Motor neuron (in vitro differentiated cells): ENCODE measurements at regions not wholly inside any gene's neighbourhood (a gene's known extent, or its start where the extent isn't known, plus 50 kb on each side); places are given as distances from the start of the nearest gene placed in this dataset.

Experiments
- ATAC-seq, 8 experiments: fragments of 200-7000 bp; cut with Tn5 transposase; replicated peaks in 6 of 8; 2 replicates each; pipeline ENCODE4 v1.8.0; 2021; ENCODE audit warnings: mild to moderate bottlenecking in 8 of 8, moderate library complexity in 8 of 8
- H3K27ac ChIP-seq, 2 donors: fragments of 250-450 bp; sonication (Bioruptor Pico); 2 replicates each; pipeline ENCODE4 v1.9.0; 2021; ENCODE audit warnings: antibody characterized with exemption in 2 of 2, mild to moderate bottlenecking in 2 of 2, moderate library complexity in 1 of 2
- H3K4me1 ChIP-seq, 2 donors: fragments of 250-450 bp; sonication (Bioruptor Pico); replicated peaks in 1 of 2; 2 replicates each; pipeline ENCODE4 v1.6.1; 2021; ENCODE audit warnings: antibody characterized with exemption in 2 of 2, mild to moderate bottlenecking in 2 of 2, moderate library complexity in 1 of 2
- H3K4me3 ChIP-seq, 5 donors: fragments of 250-450 bp; sonication (Bioruptor Pico); 2 replicates each; pipeline ENCODE4 v1.9.0; 2021; ENCODE audit warnings: antibody characterized with exemption in 5 of 5, mild to moderate bottlenecking in 5 of 5, moderate library complexity in 4 of 5
- WGBS, 10 experiments: fragments of 450-650 bp; shearing (Covaris generic); methylation state at CpG; one replicate each; pipeline ENCODE4 v1.0.0; 2022; 5-methylcytosine and 5-hydroxymethylcytosine counted together
- in situ Hi-C, 9 experiments: fragments of 400-800 bp; cut with MboI; loops; one replicate each; pipeline ENCODE4 v1.15.0; 2021; ENCODE audit warnings: low sequenced_read_pairs in 9 of 9, low pct_unique_long_range_greater_than_20kb in 2 of 9; ENCODE audit not compliant: unreplicated experiment in 9 of 9

DNA sequence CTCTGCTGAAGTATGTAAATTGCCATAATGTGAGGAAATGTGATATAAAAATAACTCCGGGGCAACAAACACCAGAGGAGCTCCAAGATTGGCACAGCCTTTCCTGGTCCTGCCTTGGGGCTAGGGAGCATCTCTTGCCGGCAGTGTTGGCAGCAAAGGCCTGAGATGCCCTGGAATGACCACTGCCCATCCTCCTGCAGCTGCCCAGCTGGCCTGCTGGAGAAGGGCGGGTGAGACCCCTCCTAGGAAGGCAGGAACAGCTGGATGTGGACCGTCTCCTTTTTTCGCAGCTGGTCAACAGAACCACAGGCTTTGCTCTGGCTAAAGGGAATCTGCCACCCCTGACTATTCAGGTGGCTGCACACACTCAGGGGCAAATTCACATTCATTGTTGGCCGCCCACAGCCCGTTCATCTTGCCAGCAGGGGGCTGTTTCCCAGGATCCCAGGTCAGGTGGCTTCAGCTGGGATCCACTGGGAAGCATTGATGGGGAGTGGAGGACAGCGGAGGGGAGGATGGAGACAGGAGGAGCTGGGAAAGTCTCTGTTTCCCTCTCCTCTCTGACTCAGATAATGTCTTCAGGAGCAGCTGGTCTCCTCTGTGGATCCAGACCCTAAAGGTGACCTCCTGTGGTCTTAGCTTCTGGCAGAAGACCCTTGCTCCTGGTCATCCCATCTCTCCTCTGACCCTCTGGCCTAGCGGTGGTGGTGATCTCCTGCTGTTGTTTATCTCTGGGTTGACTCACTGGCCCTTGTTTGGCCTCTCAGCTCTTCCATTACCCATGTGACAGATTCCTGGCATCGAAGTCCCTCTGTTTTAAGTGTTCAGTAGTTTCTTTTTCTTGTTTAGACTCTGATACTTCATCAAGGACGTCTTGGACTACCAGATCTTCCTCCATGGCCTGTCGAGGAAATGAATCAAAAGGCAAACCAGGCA is 336.7 kb downstream of the DHX35 start:
- WGBS, 10 experiments, result 17 to 100% (median 56%) methylated on average over 1 to 11 of the region's 12 CpGs; no CpG with 5 or more reads in 1 of the 10 experiments
- Histone ChIP-seq H3K27ac (no peak overlapping the region), H3K4me1 (peaks cover 0 to 3% of the 10 kb centered on the region in 2 donors), H3K4me3 (no peak overlapping the region)
- ATAC-seq, result peak in 2 of 8 experiments; percentile 41 to 62
- in situ Hi-C loops, result loop anchor here in 1 of 9 experiments (25.0 kb wide), 1 partner anchor 563 kb away; no protein-coding TSS in a partner anchor

DNA sequence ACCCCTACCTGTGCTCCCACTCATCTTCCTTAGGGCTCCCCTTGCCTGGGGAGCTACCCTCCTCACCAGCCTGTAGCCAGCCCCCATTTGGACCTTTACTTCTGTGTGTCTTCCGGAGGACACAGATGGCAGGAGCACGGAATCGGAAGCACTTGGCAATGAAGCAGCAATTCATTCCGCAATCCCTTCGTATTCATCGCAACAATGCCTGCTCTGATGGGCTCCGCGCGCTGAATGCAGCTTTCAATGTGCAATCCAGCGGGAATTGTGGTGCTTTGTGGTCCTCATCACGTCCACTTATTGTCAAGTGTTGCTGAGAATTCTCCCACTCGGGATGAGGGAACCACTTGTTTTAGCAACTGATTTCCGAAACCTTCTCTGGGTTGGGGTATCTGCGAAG is 336.0 kb downstream of the DHX35 start:
- H3K4me3 ChIP-seq, result no peak overlapping the region
- in situ Hi-C loops, result loop anchor here in 1 of 9 experiments (25.0 kb wide), 1 partner anchor 564 kb away; no protein-coding TSS in a partner anchor
- no peak for ATAC-seq
- peaks cover 0 to 3% of the 10 kb centered on the region in 2 donors for H3K4me1 ChIP-seq
- H3K27ac ChIP-seq, result no peak overlapping the region
- 20 to 87% (median 65%) methylated on average over 1 to 13 of the region's 14 CpGs; no CpG with 5 or more reads in 1 of the 10 experiments for WGBS, 10 experiments

DNA sequence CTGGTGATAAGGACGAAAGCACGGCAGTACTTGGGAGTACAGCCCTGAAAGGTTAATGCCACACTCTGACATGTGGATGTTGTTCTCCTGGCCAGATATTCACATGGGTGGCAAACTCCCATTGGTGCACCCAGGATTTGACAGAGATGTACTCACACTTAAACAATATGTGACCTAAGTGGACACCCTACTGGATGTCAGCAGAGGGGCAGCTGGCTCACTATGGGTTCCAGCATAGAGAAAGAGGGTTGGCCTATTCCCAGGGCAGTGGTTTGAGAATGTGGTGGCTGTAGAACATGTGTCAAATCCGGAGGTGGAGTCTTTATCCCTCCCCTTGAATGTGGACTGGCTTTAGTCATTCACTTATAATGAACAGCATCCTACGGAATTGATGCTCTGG is 333.2 kb downstream of the DHX35 start:
- H3K4me1 ChIP-seq, result peaks cover 2 to 8% of the 10 kb centered on the region in 2 donors
- in situ Hi-C loops, result loop anchor here in 1 of 9 experiments (25.0 kb wide), 1 partner anchor 567 kb away; no protein-coding TSS in a partner anchor
- ATAC-seq, result no peak
- no peak overlapping the region for H3K27ac ChIP-seq
- WGBS, 10 experiments, result 38 to 85% (median 58%) methylated on average over 1 to 3 of the region's 4 CpGs; no CpG with 5 or more reads in 4 of the 10 experiments
- H3K4me3 ChIP-seq, result no peak overlapping the region

DNA sequence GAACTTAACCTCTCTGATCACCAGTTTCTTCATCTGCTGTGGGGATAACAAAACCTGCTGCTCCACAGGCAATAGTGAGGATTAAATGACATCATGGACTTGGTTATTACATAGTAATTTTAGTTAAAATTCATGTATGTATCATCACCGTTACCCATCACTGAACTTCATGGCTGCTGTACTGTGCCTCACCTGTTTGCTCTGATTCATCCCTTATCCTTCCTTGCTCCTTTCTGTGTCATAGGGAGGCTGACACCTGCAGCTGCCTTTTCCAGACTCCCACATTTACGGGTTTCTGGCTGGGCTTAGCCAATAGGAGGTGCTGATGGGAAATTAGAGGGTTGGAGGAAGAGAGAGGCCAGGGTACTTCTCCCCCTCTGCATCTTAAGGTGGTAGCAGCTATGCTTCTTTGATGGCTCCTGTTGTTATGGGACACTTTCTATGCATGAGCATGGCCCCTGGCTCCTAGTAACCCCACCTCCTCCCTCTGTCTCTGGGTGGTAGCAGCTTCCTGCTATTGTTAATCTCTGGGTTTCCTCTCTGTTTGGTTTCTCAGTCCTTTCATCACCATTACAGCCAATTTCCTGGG is 332.1 kb downstream of the DHX35 start:
- no peak overlapping the region for H3K4me3 ChIP-seq
- H3K27ac ChIP-seq, result no peak overlapping the region
- no peak for ATAC-seq
- H3K4me1 ChIP-seq, result peaks cover 2 to 8% of the 10 kb centered on the region in 2 donors
- in situ Hi-C loops, result loop anchor here in 1 of 9 experiments (25.0 kb wide), 1 partner anchor 568 kb away; no protein-coding TSS in a partner anchor
- WGBS, 10 experiments, result 40 to 100% (median 80%) methylated on average over 1 to 2 of the region's 2 CpGs; no CpG with 5 or more reads in 1 of the 10 experiments

DNA sequence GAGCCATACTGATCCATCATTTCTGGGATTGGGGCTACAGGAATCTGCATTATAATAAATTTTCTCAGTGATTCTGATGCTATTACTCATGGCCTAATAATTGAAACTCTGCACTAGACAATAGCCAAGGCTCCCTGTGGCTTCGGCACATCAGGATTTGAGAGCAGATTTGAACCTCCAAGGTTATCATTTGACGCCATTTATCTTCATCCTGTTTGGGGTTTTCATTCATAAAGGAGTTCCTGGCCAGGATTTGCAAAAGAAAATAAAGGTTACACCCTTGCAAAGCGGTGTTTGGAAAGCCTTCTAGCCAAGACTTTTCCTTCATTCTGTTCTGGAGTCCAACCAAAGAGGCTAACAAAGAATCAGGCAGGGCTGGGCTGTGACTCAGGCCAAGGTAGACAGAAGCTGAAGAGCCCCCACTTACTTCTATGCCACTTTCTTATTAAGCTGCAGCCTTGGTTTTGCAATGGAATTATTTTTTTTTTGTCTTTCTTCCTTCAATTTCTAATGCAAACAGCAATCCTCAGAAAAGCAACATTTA is 330.1 kb downstream of the DHX35 start:
- in situ Hi-C loops, result loop anchor here in 1 of 9 experiments (25.0 kb wide), 1 partner anchor 570 kb away; no protein-coding TSS in a partner anchor
- whole genome bisulfite sequencing, 10 experiments, result 0 to 100% (median 73%) methylated on average over 1 to 3 of the region's 3 CpGs; no CpG with 5 or more reads in 2 of the 10 experiments
- Histone ChIP-seq H3K4me1 (peaks cover 2 to 8% of the 10 kb centered on the region in 2 donors), H3K27ac (no peak overlapping the region), H3K4me3 (no peak overlapping the region)
- ATAC-seq, result peak in 1 of 8 experiments; percentile 34

DNA sequence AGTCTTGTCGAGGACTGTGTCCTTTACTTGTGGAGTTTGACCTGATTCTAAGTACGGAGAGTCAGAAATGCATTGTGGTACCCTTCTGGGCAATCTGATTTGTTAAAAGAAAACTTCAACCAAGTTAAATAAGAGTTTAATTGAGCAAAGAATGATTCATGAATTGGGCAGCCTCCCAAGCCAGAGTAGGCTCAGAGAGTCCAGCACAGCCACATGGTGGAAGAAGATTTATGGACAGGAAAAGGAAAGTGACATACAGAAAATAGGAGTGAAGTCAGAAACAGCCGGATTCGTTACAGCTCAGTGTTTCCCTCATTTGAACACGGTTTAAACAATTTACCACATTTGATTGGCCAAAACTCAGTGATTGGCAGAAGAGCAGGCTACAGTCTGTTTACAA is 329.2 kb downstream of the DHX35 start:
- 0 to 90% (median 74%) methylated on average over 1 to 5 of the region's 5 CpGs for WGBS, 10 experiments
- Histone ChIP-seq H3K27ac (no peak overlapping the region), H3K4me3 (no peak overlapping the region), H3K4me1 (peaks cover 2 to 8% of the 10 kb centered on the region in 2 donors)
- ATAC-seq, result peak in 3 of 8 experiments; percentile 8 to 36 (median 34)
- in situ Hi-C loops, result loop anchor here in 1 of 9 experiments (25.0 kb wide), 1 partner anchor 571 kb away; no protein-coding TSS in a partner anchor

DNA sequence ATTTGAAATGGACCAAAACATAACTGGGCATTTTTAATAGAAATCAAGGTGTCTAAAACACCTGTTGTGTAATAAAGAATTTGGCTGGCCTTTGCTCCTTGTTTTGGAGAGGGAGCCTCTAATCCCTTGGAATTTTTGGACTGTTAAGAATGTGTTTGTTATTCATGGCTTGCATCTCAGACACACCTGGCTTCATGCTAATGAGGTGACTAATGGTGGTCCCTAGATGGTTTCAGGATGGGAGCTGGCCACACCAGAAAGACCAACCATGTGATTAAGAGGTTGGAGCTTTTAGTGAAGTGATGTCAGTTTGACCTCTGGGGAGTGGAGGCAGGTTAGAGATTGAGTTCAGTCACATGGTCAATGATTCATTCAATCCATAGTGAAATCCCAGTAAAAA is 328.4 kb downstream of the DHX35 start:
- Histone ChIP-seq H3K27ac (no peak overlapping the region), H3K4me3 (no peak overlapping the region), H3K4me1 (peaks cover 2 to 8% of the 10 kb centered on the region in 2 donors)
- in situ Hi-C loops, result loop anchor here in 1 of 9 experiments (25.0 kb wide), 1 partner anchor 572 kb away; no protein-coding TSS in a partner anchor
- ATAC-seq, result no peak

DNA sequence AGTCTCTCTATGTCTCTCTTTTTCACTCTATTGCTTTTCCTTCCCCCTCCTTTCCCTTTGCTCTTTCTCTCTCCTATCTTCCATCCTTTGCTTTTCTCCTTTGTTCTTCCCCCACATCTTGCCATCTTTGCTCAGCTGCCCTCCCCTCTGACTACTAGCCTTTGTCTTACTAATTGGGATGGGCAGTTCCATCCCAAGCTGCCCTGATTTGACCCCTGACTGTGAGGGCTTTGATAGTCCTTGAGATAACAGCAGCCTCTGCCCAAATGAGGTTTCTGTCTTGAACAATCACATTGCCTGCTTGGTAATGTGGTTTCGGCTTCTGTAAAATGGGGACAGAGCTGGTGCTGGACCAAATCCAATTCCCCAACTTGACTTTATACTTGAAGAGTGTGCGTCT is 327.7 kb downstream of the DHX35 start:
- Histone ChIP-seq H3K4me1 (peaks cover 2 to 8% of the 10 kb centered on the region in 2 donors), H3K27ac (no peak overlapping the region), H3K4me3 (no peak overlapping the region)
- in situ Hi-C loops, result loop anchor here in 1 of 9 experiments (25.0 kb wide), 1 partner anchor 572 kb away; no protein-coding TSS in a partner anchor
- ATAC-seq, result no peak
- WGBS, 10 experiments, result 40 to 100% (median 67%) methylated on average over 1 to 2 of the region's 2 CpGs; no CpG with 5 or more reads in 5 of the 10 experiments

DNA sequence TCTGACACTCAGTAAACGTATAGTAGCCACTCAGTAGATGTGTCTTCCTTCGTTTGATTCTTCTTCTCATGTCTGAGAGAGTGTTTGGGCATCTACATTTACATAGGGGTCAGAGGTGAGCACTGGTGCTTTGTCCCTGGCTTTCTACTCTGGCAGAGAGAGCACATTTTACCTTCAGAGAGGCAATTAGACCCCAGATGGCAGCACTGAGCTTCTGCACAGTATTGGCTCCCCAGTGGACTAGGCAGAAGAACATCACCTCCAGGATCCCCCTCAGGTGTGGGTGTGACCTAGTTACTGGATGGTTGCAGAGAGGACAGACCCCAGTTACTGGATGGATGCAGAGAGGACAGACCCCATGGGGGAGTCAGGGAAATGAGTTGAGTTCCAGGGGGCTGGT is 327.2 kb downstream of the DHX35 start:
- in situ Hi-C loops, result loop anchor here in 1 of 9 experiments (25.0 kb wide), 1 partner anchor 573 kb away; no protein-coding TSS in a partner anchor
- 17 to 48% (median 29%) methylated on average over 1 to 2 of the region's 2 CpGs; no CpG with 5 or more reads in 6 of the 10 experiments for WGBS, 10 experiments
- ATAC-seq, result peak in 3 of 8 experiments; percentile 35 to 67 (median 40)

DNA sequence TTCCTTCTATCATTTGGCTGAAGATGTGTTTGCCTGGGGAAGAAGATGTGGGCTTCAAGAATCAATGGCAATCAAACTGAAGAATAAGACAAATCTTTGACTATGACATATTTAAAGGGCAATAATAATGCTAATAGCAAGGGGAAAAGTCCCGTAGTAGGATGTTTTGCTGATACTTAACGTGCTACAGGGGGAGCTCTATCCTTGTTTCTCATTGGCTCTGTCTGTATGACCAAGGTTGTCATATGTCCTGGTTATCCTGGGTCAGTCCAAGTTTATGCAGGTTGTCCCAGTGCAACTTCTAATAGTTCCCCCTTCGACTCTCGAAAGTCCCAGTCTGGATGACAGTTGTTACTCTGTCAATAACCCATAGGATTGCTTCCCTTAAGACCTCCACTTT is 321.3 kb downstream of the DHX35 start:
- ATAC-seq, result no peak
- WGBS, 10 experiments, result 0 to 81% (median 50%) methylated on average over 1 to 4 of the region's 4 CpGs; no CpG with 5 or more reads in 1 of the 10 experiments
- Histone ChIP-seq H3K27ac (no peak overlapping the region), H3K4me1 (peaks cover 0 to 6% of the 10 kb centered on the region in 2 donors), H3K4me3 (no peak overlapping the region)
- in situ Hi-C loops, result loop anchor here in 1 of 9 experiments (25.0 kb wide), 1 partner anchor 579 kb away; no protein-coding TSS in a partner anchor

More for the DNA sequence above, 327.2 kb downstream of the DHX35 start:
- Histone ChIP-seq H3K27ac (no peak overlapping the region), H3K4me3 (no peak overlapping the region), H3K4me1 (peaks cover 2 to 8% of the 10 kb centered on the region in 2 donors)

DNA sequence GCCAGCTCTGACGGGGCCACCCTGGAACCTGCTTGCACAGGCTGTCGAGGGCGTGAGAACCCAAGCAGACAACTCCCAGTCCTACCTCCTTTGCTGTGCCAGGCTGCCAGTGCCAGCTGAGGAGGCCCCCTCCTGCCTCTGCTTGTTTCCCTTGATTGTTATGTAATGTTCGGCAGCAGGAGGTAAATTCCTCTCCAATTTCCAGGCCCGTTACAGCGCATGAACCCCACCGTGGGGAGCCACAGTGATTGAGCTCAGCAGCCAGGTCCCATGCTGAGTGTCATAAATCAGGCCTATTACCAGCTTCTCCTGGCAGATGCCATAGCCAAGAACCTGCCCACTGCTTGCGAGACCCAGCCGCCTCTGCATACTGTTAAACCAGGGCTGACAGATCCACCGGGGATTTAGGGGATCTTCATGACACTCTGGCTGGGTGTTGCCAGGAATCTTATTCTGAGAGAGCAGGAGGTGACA is 320.5 kb downstream of the DHX35 start:
- Histone ChIP-seq H3K4me1 (peaks cover 0 to 12% of the 10 kb centered on the region in 2 donors), H3K4me3 (no peak overlapping the region), H3K27ac (no peak overlapping the region)
- in situ Hi-C loops, result loop anchor here in 1 of 9 experiments (25.0 kb wide), 1 partner anchor 580 kb away; no protein-coding TSS in a partner anchor
- peak in 2 of 8 experiments; percentile 17 to 42 for ATAC-seq
- WGBS, 10 experiments, result 4 to 60% (median 16%) methylated on average over 1 to 6 of the region's 10 CpGs; no CpG with 5 or more reads in 4 of the 10 experiments

DNA sequence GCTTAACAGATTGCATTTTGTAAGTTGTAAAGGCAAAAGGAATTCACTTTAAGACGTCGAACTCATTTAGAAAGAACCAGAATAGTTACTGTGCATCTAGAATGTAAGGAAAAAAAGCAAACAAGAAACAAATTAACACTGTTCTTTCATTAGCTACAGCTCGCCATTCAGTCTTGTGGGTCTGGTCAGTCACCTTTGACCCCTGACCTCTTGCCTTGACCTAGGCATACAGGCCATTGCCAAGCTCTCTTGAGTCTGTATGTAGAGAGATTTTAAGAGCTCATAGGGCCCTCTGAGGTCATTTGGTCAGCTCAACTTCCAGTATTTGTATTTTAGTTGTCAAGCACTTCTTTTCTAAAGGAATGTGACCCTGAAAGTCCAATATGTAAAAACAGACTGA is 318.7 kb downstream of the DHX35 start:
- Histone ChIP-seq H3K4me3 (no peak overlapping the region), H3K27ac (no peak overlapping the region), H3K4me1 (peaks cover 0 to 17% of the 10 kb centered on the region in 2 donors)
- ATAC-seq, result no peak
- 0 to 88% (median 69%) methylated on average over 1 to 3 of the region's 3 CpGs for WGBS, 10 experiments
- in situ Hi-C loops, result loop anchor here in 1 of 9 experiments (25.0 kb wide), 1 partner anchor 581 kb away; no protein-coding TSS in a partner anchor
